Fibroblast of lung (primary cell): ENCODE measurements at regions not wholly inside any gene's neighbourhood (a gene's known extent, or its start where the extent isn't known, plus 50 kb on each side); places are given as distances from the start of the nearest gene placed in this dataset.

ENCODE experiments used
- DNase-seq, 2 donors: peaks; one replicate each; pipeline versions ENCODE4 v3.0.0 to v3.0.0-alpha.2; 2010; ENCODE audit warnings: low read depth in 2 of 2
- H2AFZ ChIP-seq: 2 replicates; pipeline ENCODE4 v1.5.1; 2012; ENCODE audit warnings: low read length, control low read depth, inconsistent platforms
- H3K27ac ChIP-seq: 2 replicates; pipeline ENCODE4 v1.5.1; 2011; ENCODE audit warnings: low read length, control low read depth; ENCODE audit not compliant: insufficient read depth
- H3K27me3 ChIP-seq: 2 replicates; pipeline ENCODE4 v1.5.1; 2011; ENCODE audit warnings: mild to moderate bottlenecking, low read length; ENCODE audit not compliant: control insufficient read depth, insufficient read depth
- H3K36me3 ChIP-seq: 2 replicates; pipeline ENCODE4 v1.5.1; 2011; ENCODE audit warnings: low read length; ENCODE audit not compliant: control insufficient read depth, insufficient read depth
- H3K4me1 ChIP-seq: 2 replicates; pipeline ENCODE4 v1.5.1; 2011; ENCODE audit warnings: low read length; ENCODE audit not compliant: control insufficient read depth, insufficient read depth; ENCODE audit errors: extremely low read depth
- H3K4me2 ChIP-seq: 2 replicates; pipeline ENCODE4 v1.5.1; 2011; ENCODE audit warnings: low read length, control low read depth; ENCODE audit not compliant: insufficient read depth; ENCODE audit errors: extremely low read depth
- H3K4me3 ChIP-seq, 4 experiments: fragments of 200-600 bp in 1 of 4; sonication (generic) in 1 of 4; replicated peaks in 1 of 4; 2 replicates each; pipeline ENCODE4 v1.5.1; 2011 to 2016; ENCODE audit warnings: low read length in 4 of 4, low read depth in 3 of 4, mild to moderate bottlenecking in 3 of 4, control low read depth in 2 of 4, inconsistent platforms in 1 of 4, mixed read lengths in 1 of 4; ENCODE audit not compliant: insufficient read depth in 1 of 4; ENCODE audit errors: control extremely low read depth in 1 of 4
- H3K79me2 ChIP-seq: 2 replicates; pipeline ENCODE4 v1.5.1; 2012; ENCODE audit warnings: mild to moderate bottlenecking, low read length, inconsistent platforms; ENCODE audit not compliant: control insufficient read depth, insufficient read depth
- H3K9ac ChIP-seq: 2 replicates; pipeline ENCODE4 v1.5.1; 2011; ENCODE audit warnings: mild to moderate bottlenecking, low read length, control low read depth; ENCODE audit not compliant: insufficient read depth
- H3K9me3 ChIP-seq: 2 replicates; pipeline ENCODE4 v1.5.1; 2012; ENCODE audit warnings: low read depth, low read length; ENCODE audit not compliant: control insufficient read depth, insufficient read depth
- H4K20me1 ChIP-seq: 2 replicates; pipeline ENCODE4 v1.5.1; 2011; ENCODE audit warnings: low read length; ENCODE audit not compliant: control insufficient read depth, insufficient read depth; ENCODE audit errors: extremely low read depth
- CTCF ChIP-seq, 2 donors: IDR thresholded peaks in 1 of 2; conservative IDR thresholded peaks in 1 of 2; 1 replicate in 1 of 2; 2 replicates in 1 of 2; pipeline ENCODE4 v1.5.1; 2011 to 2012; ENCODE audit warnings: low read length in 2 of 2, control low read depth in 1 of 2, inconsistent platforms in 1 of 2, low read depth in 1 of 2, mild to moderate bottlenecking in 1 of 2
- EZH2 ChIP-seq: IDR thresholded peaks from 2 replicates; pipeline ENCODE4 v1.5.1; 2012; ENCODE audit warnings: low read length, control low read depth, mild to moderate bottlenecking; ENCODE audit errors: missing control alignments

- Histone ChIP-seq H3K27me3 (no peaks in the 10 kb centered on the region), H3K9me3 (no peaks in the 10 kb centered on the region)
- no peak for DNase-seq
These were observed 466.6 kb upstream of the PROX1 start for GRCh38 chr1:213521206-213521605.

GRCh38 chr1:213523781-213524398, 463.9 kb upstream of the PROX1 start:
- H2AFZ ChIP-seq: no peak overlapping the region
- H3K4me2 ChIP-seq: no peak overlapping the region
- no peak overlapping the region for H3K27ac ChIP-seq
- H3K4me3 ChIP-seq: no peak overlapping the region
- no peaks in the 10 kb centered on the region for H4K20me1 ChIP-seq
- no peaks in the 10 kb centered on the region for H3K9me3 ChIP-seq
- H3K4me1 ChIP-seq: no peaks in the 10 kb centered on the region
- H3K27me3 ChIP-seq: no peaks in the 10 kb centered on the region
- no peaks in the 10 kb centered on the region for H3K79me2 ChIP-seq
- no peak for TF ChIP-seq EZH2
- no peak for TF ChIP-seq CTCF (conservative IDR thresholded peaks at IDR 0.05 in 1 of 2, IDR thresholded peaks at IDR 0.05 in 1 of 2; ENCODE audit: low read depth in 1 of 2, low read length in 2 of 2)
- no peaks in the 10 kb centered on the region for H3K36me3 ChIP-seq
- no peak for DNase-seq
- no peak overlapping the region for H3K9ac ChIP-seq

More at GRCh38 chr1:213521206-213521605, 466.6 kb upstream of the PROX1 start:
- H3K27ac ChIP-seq: no peak overlapping the region
- H3K4me1 ChIP-seq: no peaks in the 10 kb centered on the region
- H3K9ac ChIP-seq: no peak overlapping the region
- no peaks in the 10 kb centered on the region for H3K36me3 ChIP-seq
- TF ChIP-seq CTCF (conservative IDR thresholded peaks at IDR 0.05 in 1 of 2, IDR thresholded peaks at IDR 0.05 in 1 of 2; ENCODE audit: low read depth in 1 of 2, low read length in 2 of 2): no peak
- no peak for TF ChIP-seq EZH2
- H3K4me3 ChIP-seq: no peak overlapping the region
- no peak overlapping the region for H2AFZ ChIP-seq
- H3K79me2 ChIP-seq: no peaks in the 10 kb centered on the region
- H3K4me2 ChIP-seq: no peak overlapping the region
- no peaks in the 10 kb centered on the region for H4K20me1 ChIP-seq

- TF ChIP-seq CTCF (conservative IDR thresholded peaks at IDR 0.05 in 1 of 2, IDR thresholded peaks at IDR 0.05 in 1 of 2; ENCODE audit: low read depth in 1 of 2, low read length in 2 of 2) (no peak), EZH2 (no peak)
- Histone ChIP-seq H3K4me1 (no peaks in the 10 kb centered on the region), H3K36me3 (no peaks in the 10 kb centered on the region), H3K4me2 (no peak overlapping the region), H2AFZ (no peak overlapping the region), H3K4me3 (no peak overlapping the region), H3K27me3 (no peaks in the 10 kb centered on the region), H4K20me1 (no peaks in the 10 kb centered on the region), H3K9ac (no peak overlapping the region), H3K9me3 (no peaks in the 10 kb centered on the region), H3K79me2 (no peaks in the 10 kb centered on the region), H3K27ac (no peak overlapping the region)
- no peak for DNase-seq
These were observed 461.5 kb upstream of the PROX1 start for GRCh38 chr1:213526306-213526705.
